HepG2 (cell line): ENCODE measurements at regions not wholly inside any gene's neighbourhood (a gene's known extent, or its start where the extent isn't known, plus 50 kb on each side); places are given as distances from the start of the nearest gene placed in this dataset.

Source experiments
- CCDC6 ChIP-seq: sonication (generic); formaldehyde crosslinking; IDR thresholded peaks from 2 replicates; pipeline ENCODE4 v1.8.1; 2022; ENCODE audit warnings: mild to moderate bottlenecking, missing genetic modification reagents, moderate library complexity
- CHD4 ChIP-seq: fragments of 200-600 bp; sonication (generic); IDR thresholded peaks from 2 replicates; pipeline ENCODE4 v1.7.0; 2017; ENCODE audit warnings: mild to moderate bottlenecking, low read length, borderline replicate concordance
- CTCF ChIP-seq: sonication (generic); formaldehyde crosslinking; IDR thresholded peaks from 2 replicates; pipeline ENCODE4 v1.5.0; 2020; ENCODE audit warnings: mild to moderate bottlenecking, missing genetic modification reagents, moderate library complexity
- EP300 ChIP-seq, 3 experiments: sonication (generic) in 1 of 3; formaldehyde crosslinking in 1 of 3; IDR thresholded peaks; 2 replicates each; pipeline versions ENCODE4 v1.5.1 to v1.6.1; 2011 to 2020; ENCODE audit warnings: low read depth in 2 of 3, low read length in 2 of 3, borderline replicate concordance in 1 of 3, improper control_type of control experiment in 1 of 3, mild to moderate bottlenecking in 1 of 3, missing genetic modification reagents in 1 of 3, moderate library complexity in 1 of 3
- GRHL1 ChIP-seq: sonication (generic); formaldehyde crosslinking; conservative IDR thresholded peaks from 2 replicates; pipeline ENCODE4 v1.8.0; 2022; ENCODE audit warnings: missing genetic modification reagents
- MAX ChIP-seq: IDR thresholded peaks from 2 replicates; pipeline ENCODE4 v1.6.1; 2012; ENCODE audit warnings: inconsistent platforms
- MAZ ChIP-seq, 2 experiments: sonication (generic) in 1 of 2; formaldehyde crosslinking in 1 of 2; IDR thresholded peaks; 2 replicates each; pipeline versions ENCODE4 v1.5.0 to v1.6.1; 2012 to 2020; ENCODE audit warnings: low read depth in 2 of 2, mild to moderate bottlenecking in 2 of 2, borderline replicate concordance in 1 of 2, improper control_type of control experiment in 1 of 2, low read length in 1 of 2, missing genetic modification reagents in 1 of 2, moderate library complexity in 1 of 2
- MEF2D ChIP-seq: sonication (generic); formaldehyde crosslinking; IDR thresholded peaks from 2 replicates; pipeline ENCODE4 v1.5.1; 2020; ENCODE audit warnings: mild to moderate bottlenecking, missing genetic modification reagents
- NFE2L1 ChIP-seq: sonication (generic); formaldehyde crosslinking; IDR thresholded peaks from 2 replicates; pipeline ENCODE4 v1.4.0; 2020; ENCODE audit warnings: missing genetic modification reagents, mild to moderate bottlenecking, borderline replicate concordance
- RAD21 ChIP-seq: fragments of 450-650 bp; formaldehyde crosslinking; IDR thresholded peaks from 2 replicates; pipeline ENCODE4 v1.5.0; 2020; ENCODE audit warnings: mild to moderate bottlenecking
- SOX6 ChIP-seq, 2 experiments: fragments of 450-650 bp in 1 of 2; sonication (generic) in 1 of 2; formaldehyde crosslinking in 1 of 2; IDR thresholded peaks; 2 replicates each; pipeline versions ENCODE4 v1.4.0 to v1.6.1; 2017 to 2020; ENCODE audit warnings: antibody characterized with exemption in 1 of 2, mild to moderate bottlenecking in 1 of 2, missing genetic modification reagents in 1 of 2
- TBL1XR1 ChIP-seq: fragments of 150-350 bp; IDR thresholded peaks from 2 replicates; pipeline ENCODE4 v1.6.1; 2014; ENCODE audit warnings: borderline replicate concordance, low read length; ENCODE audit not compliant: partially characterized antibody
- ZNF768 ChIP-seq: sonication (generic); formaldehyde crosslinking; IDR thresholded peaks from 2 replicates; pipeline ENCODE4 v1.4.0; 2020; ENCODE audit warnings: missing genetic modification reagents
- TF ChIP-seq, protein P1 (sequence below): sonication (generic); formaldehyde crosslinking; IDR thresholded peaks from 2 replicates; pipeline ENCODE4; 2020; ENCODE audit warnings: missing genetic modification reagents, mild to moderate bottlenecking, borderline replicate concordance

GRCh38 chr3:1513662-1514061 lies 420.8 kb downstream of the CNTN6 start:
- TF ChIP-seq CTCF (CRISPR knock-in tag) (no peak), TBL1XR1 (no peak), CCDC6 (no peak), RAD21 (CRISPR knock-in tag) (no peak), MEF2D (CRISPR knock-in tag) (no peak), CHD4 (no peak), MAX (no peak), GRHL1 (CRISPR knock-in tag) (no peak), NFE2L1 (no peak), ZNF768 (CRISPR knock-in tag) (no peak), MAZ (IDR thresholded peaks at IDR 0.05; ENCODE audit: borderline replicate concordance, low read depth, low read length) (no peak), MAZ (CRISPR knock-in tag; IDR thresholded peaks at IDR 0.05; ENCODE audit: low read depth) (no peak), SOX6 (IDR thresholded peaks at IDR 0.05) (no peak), SOX6 (CRISPR knock-in tag; IDR thresholded peaks at IDR 0.05) (no peak), EP300 (IDR thresholded peaks at IDR 0.05; ENCODE audit: low read depth in 2 of 2, low read length in 2 of 2) (no peak), EP300 (CRISPR knock-in tag; IDR thresholded peaks at IDR 0.05; ENCODE audit: borderline replicate concordance) (no peak)
- TF ChIP-seq, protein P1, sequence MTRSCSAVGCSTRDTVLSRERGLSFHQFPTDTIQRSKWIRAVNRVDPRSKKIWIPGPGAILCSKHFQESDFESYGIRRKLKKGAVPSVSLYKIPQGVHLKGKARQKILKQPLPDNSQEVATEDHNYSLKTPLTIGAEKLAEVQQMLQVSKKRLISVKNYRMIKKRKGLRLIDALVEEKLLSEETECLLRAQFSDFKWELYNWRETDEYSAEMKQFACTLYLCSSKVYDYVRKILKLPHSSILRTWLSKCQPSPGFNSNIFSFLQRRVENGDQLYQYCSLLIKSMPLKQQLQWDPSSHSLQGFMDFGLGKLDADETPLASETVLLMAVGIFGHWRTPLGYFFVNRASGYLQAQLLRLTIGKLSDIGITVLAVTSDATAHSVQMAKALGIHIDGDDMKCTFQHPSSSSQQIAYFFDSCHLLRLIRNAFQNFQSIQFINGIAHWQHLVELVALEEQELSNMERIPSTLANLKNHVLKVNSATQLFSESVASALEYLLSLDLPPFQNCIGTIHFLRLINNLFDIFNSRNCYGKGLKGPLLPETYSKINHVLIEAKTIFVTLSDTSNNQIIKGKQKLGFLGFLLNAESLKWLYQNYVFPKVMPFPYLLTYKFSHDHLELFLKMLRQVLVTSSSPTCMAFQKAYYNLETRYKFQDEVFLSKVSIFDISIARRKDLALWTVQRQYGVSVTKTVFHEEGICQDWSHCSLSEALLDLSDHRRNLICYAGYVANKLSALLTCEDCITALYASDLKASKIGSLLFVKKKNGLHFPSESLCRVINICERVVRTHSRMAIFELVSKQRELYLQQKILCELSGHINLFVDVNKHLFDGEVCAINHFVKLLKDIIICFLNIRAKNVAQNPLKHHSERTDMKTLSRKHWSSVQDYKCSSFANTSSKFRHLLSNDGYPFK = no peak
